ENCODE measurements at regions not wholly inside any gene's neighbourhood (a gene's known extent, or its start where the extent isn't known, plus 50 kb on each side); places are given as distances from the start of the nearest gene placed in this dataset.

DNA sequence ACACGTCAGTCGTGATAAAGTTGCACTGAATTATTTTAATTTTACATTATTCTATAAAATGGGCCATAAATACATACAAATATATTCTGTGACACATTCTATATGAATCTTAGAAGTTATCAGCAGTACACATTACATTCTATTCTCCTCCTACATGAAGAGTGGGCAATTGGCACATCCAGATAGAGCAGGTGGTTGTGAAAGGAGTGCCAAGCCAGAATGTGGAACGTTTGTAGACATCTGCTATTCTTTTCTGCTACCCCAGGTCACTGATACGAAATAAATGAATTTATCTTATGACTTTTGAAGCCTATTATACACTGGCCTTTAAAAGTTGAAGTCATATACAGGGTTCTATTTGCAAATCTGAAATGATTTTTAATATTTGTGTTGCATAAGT is 373.2 kb downstream of the PCDH17 start:
- ATAC-seq (ENCODE audit: low FRiP score in 2 of 2), result no peak
- WGBS, 2 donors, result 73 to 77% methylated on average over 4 of the region's 4 CpGs
- no peak for DNase-seq
- TF ChIP-seq POLR2A (IDR thresholded peaks at IDR 0.05) (no peak), POLR2AphosphoS5 (IDR thresholded peaks at IDR 0.05) (no peak), EP300 (IDR thresholded peaks at IDR 0.05) (no peak)
- TF ChIP-seq, protein P1, sequence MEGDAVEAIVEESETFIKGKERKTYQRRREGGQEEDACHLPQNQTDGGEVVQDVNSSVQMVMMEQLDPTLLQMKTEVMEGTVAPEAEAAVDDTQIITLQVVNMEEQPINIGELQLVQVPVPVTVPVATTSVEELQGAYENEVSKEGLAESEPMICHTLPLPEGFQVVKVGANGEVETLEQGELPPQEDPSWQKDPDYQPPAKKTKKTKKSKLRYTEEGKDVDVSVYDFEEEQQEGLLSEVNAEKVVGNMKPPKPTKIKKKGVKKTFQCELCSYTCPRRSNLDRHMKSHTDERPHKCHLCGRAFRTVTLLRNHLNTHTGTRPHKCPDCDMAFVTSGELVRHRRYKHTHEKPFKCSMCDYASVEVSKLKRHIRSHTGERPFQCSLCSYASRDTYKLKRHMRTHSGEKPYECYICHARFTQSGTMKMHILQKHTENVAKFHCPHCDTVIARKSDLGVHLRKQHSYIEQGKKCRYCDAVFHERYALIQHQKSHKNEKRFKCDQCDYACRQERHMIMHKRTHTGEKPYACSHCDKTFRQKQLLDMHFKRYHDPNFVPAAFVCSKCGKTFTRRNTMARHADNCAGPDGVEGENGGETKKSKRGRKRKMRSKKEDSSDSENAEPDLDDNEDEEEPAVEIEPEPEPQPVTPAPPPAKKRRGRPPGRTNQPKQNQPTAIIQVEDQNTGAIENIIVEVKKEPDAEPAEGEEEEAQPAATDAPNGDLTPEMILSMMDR (IDR thresholded peaks at IDR 0.05), result no peak
- Histone ChIP-seq H3K4me3 (no peak overlapping the region), H3K36me3 (no peaks in the 10 kb centered on the region), H3K9me3 (no peaks in the 10 kb centered on the region), H3K27ac (no peak overlapping the region), H3K27me3 (no peaks in the 10 kb centered on the region), H3K4me1 (no peaks in the 10 kb centered on the region)

DNA sequence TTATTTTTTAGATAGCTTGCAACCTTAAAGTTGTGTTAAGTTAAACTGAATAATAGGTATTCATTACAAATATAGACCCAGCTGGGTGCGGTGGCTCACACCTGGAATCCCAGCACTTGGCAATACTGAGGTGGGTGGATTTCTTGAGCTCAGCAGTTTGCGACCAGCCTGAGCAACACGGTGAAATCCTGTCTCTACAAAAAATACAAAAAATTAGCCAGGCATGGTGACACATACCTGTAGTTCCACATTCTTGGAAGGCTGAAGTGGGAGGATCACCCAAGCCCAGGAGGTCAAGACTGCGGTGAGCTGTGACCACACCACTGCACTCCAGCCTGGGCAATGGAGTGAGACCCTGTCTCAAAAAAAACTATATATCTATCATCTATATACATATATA is 386.5 kb downstream of the PCDH17 start:
- DNase-seq, result no peak
- TF ChIP-seq POLR2AphosphoS5 (IDR thresholded peaks at IDR 0.05), result no peak
- no peak for TF ChIP-seq POLR2A (IDR thresholded peaks at IDR 0.05)
- no peak for TF ChIP-seq EP300 (IDR thresholded peaks at IDR 0.05)
- TF ChIP-seq, protein P1 (IDR thresholded peaks at IDR 0.05), result no peak
- H3K4me1 ChIP-seq, result no peaks in the 10 kb centered on the region
- H3K27ac ChIP-seq, result no peak overlapping the region
- 84 to 85% methylated on average over 4 of the region's 4 CpGs for WGBS, 2 donors
- H3K36me3 ChIP-seq, result no peaks in the 10 kb centered on the region
- H3K27me3 ChIP-seq, result no peaks in the 10 kb centered on the region
- no peak overlapping the region for H3K4me3 ChIP-seq
- no peaks in the 10 kb centered on the region for H3K9me3 ChIP-seq
- ATAC-seq (ENCODE audit: low FRiP score in 2 of 2), result no peak

DNA sequence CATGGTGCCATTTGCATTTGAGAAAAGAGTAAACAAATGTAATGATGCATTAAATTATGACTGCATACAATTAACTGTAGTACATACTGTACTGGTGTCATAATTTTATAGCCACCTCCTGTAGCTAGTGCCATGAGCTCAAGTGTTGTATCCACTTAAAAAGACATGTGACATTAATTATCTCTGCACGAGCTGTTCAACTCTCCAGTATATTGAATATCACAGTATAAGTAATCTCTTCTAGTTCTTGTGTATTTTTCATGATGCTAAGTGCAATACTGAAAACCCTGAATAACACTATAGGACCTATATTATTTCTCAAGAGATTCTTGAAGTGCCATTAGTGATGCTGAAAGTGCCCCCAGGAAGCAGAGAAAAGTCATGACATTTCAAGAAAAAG is 387.3 kb downstream of the PCDH17 start:
- no peaks in the 10 kb centered on the region for H3K36me3 ChIP-seq
- WGBS, 2 donors, result 77 to 80% methylated on average over 1 of the region's 1 CpG
- H3K27ac ChIP-seq, result no peak overlapping the region
- H3K4me1 ChIP-seq, result no peaks in the 10 kb centered on the region
- no peaks in the 10 kb centered on the region for H3K9me3 ChIP-seq
- TF ChIP-seq POLR2AphosphoS5 (IDR thresholded peaks at IDR 0.05) (no peak), EP300 (IDR thresholded peaks at IDR 0.05) (no peak), POLR2A (IDR thresholded peaks at IDR 0.05) (no peak)
- TF ChIP-seq, protein P1 (IDR thresholded peaks at IDR 0.05), result no peak
- ATAC-seq (ENCODE audit: low FRiP score in 2 of 2) (no peak), DNase-seq (no peak)
- H3K4me3 ChIP-seq, result no peak overlapping the region
- no peaks in the 10 kb centered on the region for H3K27me3 ChIP-seq

DNA sequence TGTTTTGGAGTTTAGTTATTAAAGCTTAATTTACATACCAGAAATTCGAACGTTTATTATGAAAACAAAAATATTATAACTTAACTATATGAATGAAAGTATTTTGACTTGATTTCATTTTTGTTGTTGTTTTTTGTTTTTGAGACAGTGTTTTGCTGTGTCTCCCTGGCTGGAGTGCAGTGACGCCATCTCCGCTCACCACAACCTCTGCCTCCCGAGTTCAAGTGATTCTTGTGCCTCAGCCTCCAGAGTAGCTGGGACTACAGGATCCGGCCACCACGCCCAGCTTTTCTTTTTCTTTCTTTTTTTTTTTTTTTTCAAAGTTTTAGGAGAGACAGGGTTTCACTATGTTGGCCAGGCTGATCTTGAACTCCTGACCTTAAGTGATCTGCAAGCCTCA is 392.6 kb downstream of the PCDH17 start:
- ATAC-seq (ENCODE audit: low FRiP score in 2 of 2) (no peak), DNase-seq (no peak)
- H3K27ac ChIP-seq, result no peak overlapping the region
- 87 to 95% methylated on average over 7 of the region's 7 CpGs for WGBS, 2 donors
- no peak overlapping the region for H3K4me3 ChIP-seq
- no peaks in the 10 kb centered on the region for H3K4me1 ChIP-seq
- TF ChIP-seq POLR2AphosphoS5 (IDR thresholded peaks at IDR 0.05) (no peak), EP300 (IDR thresholded peaks at IDR 0.05) (no peak), POLR2A (IDR thresholded peaks at IDR 0.05) (no peak)
- TF ChIP-seq, protein P1 (IDR thresholded peaks at IDR 0.05), result no peak
- H3K36me3 ChIP-seq, result no peaks in the 10 kb centered on the region
- H3K9me3 ChIP-seq, result no peaks in the 10 kb centered on the region
- no peaks in the 10 kb centered on the region for H3K27me3 ChIP-seq

DNA sequence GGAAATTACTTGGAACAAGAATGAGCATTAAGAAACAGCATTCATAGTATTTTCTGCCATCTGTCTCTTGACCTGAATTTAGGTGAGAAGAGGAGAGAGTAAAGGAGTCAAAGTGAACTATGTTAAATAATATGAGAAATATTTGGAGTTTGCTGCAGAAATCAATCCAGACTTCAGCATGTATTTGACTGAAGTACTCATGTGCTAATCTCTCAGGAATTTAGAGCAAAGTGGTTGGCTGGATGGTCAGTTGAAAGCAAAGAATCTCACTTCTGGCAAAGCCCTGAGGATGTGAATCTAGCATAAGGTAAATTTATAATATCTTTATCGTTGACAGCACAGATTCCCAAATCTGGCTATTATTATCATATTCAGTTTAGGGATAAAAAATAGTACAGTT is 394.3 kb downstream of the PCDH17 start:
- Histone ChIP-seq H3K4me3 (no peak overlapping the region), H3K27me3 (no peaks in the 10 kb centered on the region), H3K36me3 (no peaks in the 10 kb centered on the region), H3K4me1 (no peaks in the 10 kb centered on the region), H3K27ac (no peak overlapping the region), H3K9me3 (no peaks in the 10 kb centered on the region)
- WGBS, 2 donors, result 48 to 67% methylated on average over 1 of the region's 1 CpG
- ATAC-seq (ENCODE audit: low FRiP score in 2 of 2) (no peak), DNase-seq (no peak)
- no peak for TF ChIP-seq POLR2A (IDR thresholded peaks at IDR 0.05)
- no peak for TF ChIP-seq EP300 (IDR thresholded peaks at IDR 0.05)
- TF ChIP-seq, protein P1 (IDR thresholded peaks at IDR 0.05), result no peak
- no peak for TF ChIP-seq POLR2AphosphoS5 (IDR thresholded peaks at IDR 0.05)

Measured in upper lobe of left lung (tissue), 6 donors.